NCI-H146 treated with DMSO at 0.1 percent for 48 hours (cell line): ENCODE measurements at regions not wholly inside any gene's neighbourhood (a gene's known extent, or its start where the extent isn't known, plus 50 kb on each side); places are given as distances from the start of the nearest gene placed in this dataset.
"Not testable (repeated sequence)": the region's sequence is repeated elsewhere in the genome, so short reads cannot be mapped to it uniquely, and the experiment has no call there.

Source experiments
- DNase-seq: peaks from one replicate; lab custom pipeline; 2025; ENCODE audit not compliant: unreplicated experiment; lab: John Stamatoyannopoulos, UW

DNA sequence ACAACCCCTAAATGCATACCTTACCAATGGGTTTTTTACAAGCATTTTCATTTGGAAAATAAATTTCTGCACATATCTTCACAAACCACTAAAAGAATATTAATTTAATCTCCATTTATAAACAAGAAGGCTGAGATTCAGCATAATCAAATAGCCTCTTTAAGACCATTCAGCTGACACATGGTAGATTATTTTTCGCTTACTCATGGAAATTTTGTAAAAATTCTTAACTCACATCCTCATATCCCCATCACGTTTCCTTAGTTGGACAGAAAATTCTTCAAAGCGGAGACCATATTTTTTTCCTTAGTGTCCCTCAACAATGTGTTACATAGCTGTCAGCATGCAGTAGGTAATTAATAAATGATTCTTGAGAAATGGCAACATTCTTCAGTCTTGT, 439.6 kb upstream of the PTCHD4 start:
- DNase-seq: no peak

GRCh38 chr6:48542191-48542590, 431.2 kb upstream of the PTCHD4 start:
- no peak for DNase-seq

- DNase-seq: no peak
Observed at GRCh38 chr6:48541649-48542048, 430.7 kb upstream of the PTCHD4 start.

DNA sequence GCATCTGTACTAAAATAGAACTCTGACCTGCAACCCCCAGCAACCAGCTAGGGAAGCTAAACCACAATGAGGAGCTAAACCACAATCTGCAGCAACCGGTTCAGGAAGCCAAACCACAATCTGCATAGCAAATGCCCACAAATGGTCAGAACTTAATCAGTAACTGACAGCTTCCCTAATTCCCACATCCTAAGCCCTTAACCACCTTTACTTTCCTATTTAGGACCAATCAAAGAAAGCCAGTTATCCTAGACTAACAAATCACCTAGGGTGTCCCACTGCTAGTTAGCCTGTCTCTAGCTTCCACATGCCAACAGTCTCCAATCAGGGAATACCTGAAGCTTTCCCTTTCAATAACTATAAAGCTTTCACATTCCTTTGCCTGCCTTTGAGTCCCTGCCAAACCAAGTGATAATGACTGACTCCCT, 424.6 kb upstream of the PTCHD4 start:
- no peak for DNase-seq

GRCh38 chr6:48530978-48531377, 420.0 kb upstream of the PTCHD4 start:
- DNase-seq: not testable (repeated sequence)

- no peak for DNase-seq
Observed at GRCh38 chr6:48525849-48526248, 414.9 kb upstream of the PTCHD4 start.

GRCh38 chr6:48520951-48521350, 410.0 kb upstream of the PTCHD4 start:
- DNase-seq: no peak

- DNase-seq: no peak
Observed at GRCh38 chr6:48512390-48512789, 401.4 kb upstream of the PTCHD4 start.

DNA sequence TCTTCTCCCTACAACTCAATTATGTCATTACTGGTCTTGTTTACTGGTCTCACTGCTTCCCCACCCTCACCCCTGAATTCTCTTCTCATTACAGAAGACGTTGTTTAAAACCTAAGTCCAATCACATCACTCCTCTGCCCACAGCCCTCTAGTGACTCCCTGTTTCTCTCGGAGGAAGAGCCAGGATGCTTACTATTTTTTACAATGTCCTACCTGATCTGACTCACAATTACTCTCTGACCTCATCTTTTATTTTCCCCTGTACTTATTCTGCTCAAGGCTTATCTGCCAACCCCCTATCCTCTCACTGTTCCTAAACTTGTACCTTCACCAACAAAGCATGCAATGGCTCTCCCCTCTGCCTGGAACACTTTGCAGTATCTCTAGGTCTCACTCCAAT, 400.4 kb upstream of the PTCHD4 start:
- DNase-seq: no peak

DNA sequence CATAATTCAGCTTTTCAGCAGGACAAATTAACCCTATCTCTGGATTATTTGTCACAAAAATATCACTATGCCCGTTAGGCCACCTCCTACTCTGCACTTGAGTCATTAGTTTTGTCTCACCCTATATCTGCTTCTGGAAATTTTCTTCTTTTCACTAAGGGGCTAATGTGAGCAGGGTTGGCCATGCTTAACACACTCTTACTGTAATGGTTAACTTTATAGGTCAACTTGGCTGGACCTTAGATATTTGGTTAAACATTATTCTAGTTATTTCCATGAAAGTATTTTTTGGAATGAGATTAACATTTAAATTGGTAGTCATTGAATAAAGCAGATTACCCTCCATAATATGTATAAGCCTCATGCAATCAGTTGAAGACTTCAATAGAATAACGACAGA, 394.6 kb upstream of the PTCHD4 start:
- no peak for DNase-seq

- DNase-seq: not testable (repeated sequence)
Observed at GRCh38 chr6:48493432-48493831, 382.4 kb upstream of the PTCHD4 start.

- no peak for DNase-seq
Observed at GRCh38 chr6:48490658-48491057, 379.7 kb upstream of the PTCHD4 start.

GRCh38 chr6:48486876-48487275, 375.9 kb upstream of the PTCHD4 start:
- DNase-seq: no peak

- DNase-seq: no peak
Observed at GRCh38 chr6:48486373-48486772, 375.4 kb upstream of the PTCHD4 start.

DNA sequence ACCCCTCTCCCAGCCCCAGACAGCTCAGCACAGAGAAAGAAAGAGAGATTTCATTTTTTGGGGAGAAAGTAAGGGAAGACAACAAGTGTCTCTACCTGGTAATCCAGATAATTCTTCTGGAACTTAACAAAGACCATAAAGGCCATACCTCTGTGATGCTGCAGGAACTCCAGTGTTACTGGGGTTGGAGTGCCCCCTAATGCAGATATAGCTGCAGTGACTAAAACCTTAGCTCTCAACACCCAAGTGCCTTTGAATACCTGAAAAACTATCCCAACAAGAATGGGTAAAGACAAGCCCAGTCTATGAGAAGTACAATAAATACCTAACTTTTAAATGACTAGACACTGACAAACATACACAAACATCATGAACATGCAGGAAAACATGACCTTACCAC, 365.3 kb upstream of the PTCHD4 start:
- peak; percentile 48 for DNase-seq

DNA sequence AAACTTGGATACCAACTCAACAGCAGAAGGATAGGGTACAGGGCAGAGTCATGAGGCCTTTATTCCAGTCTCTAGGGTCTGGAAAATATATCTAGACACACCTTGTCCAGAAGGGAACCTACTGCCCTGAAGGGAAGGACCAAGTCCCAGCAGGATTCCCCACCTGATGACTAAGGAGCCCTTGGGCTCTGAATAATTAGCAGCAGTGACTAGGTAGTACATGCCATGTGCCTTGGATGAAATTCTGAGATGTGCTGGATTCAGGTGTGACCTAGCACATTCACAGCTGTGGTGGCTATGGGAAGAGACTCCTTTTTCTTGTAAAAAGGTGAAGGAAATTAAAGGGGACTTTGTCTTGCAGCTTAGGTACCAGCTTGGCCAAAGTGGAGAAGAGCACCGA, 364.3 kb upstream of the PTCHD4 start:
- DNase-seq: no peak

- no peak for DNase-seq
Observed at GRCh38 chr6:48474830-48475229, 363.8 kb upstream of the PTCHD4 start.

GRCh38 chr6:48474136-48474535, 363.1 kb upstream of the PTCHD4 start:
- no peak for DNase-seq

DNA sequence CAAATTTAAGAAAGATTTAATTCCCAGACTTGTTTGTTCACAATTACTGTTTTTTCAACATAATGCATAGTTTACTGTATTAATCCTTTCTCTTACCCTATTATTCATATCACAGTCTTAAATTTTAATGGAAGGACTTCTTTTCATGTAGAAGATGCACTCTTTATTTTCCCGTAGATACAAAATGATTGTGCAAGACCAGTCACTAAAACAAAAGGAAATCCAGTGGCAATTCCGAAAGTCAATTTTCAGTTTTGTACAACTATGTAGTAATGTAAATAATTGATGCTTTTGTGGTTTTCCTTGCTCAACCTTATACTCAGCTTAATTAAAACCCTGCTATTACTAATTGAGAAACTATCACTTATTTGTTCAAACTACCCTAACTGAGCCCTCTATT, 361.5 kb upstream of the PTCHD4 start:
- no peak for DNase-seq

- no peak for DNase-seq
Observed at GRCh38 chr6:48472091-48472490, 361.1 kb upstream of the PTCHD4 start.

- no peak for DNase-seq
Observed at GRCh38 chr6:48471326-48471725, 360.3 kb upstream of the PTCHD4 start.

DNA sequence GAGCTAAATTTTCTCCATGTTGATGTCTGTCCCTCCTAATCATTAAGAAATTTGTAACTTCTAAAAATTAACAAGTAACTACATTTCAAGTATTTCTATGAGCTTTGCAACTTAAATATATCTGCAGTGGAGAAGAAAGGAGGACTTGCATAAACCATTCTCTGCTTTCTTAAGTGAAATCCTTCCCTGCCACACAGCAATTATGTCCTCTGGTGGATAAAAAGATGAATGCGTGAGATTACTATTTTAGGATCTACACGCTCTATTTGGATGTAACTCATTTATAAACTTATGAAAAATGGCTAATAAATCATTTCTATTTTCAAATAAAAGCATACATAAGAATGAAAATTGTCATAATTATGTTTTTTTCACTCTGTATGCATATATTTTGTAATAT, 338.0 kb upstream of the PTCHD4 start:
- no peak for DNase-seq

GRCh38 chr6:48447251-48447650, 336.3 kb upstream of the PTCHD4 start:
- DNase-seq: no peak

GRCh38 chr6:48429610-48430009, 318.6 kb upstream of the PTCHD4 start:
- DNase-seq: no peak
